EL (cell line): ENCODE measurements at regions not wholly inside any gene's neighbourhood (a gene's known extent, or its start where the extent isn't known, plus 50 kb on each side); places are given as distances from the start of the nearest gene placed in this dataset.

Experiments
- DNase-seq: peaks from one replicate; pipeline ENCODE4 v3.0.0-alpha.2; 2016

DNA sequence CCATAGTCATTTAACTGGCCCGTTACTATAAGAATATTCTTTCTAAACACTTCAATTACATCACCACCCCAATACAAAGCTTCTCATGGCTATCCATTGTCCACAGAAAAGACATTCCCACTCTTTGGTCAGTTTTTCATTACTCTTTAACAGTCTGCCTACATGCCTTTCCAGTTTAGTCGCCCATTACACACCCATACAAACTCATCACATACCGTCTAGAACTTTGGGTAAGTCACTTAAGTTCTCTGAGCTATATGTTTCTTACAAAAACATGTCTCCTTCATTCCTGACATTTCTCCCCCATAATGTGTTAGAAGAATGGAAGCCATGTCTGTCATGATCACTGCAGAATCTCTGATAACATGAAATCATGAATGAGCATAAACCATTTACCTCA is 108.2 kb upstream of the STK17B start:
- peak; percentile 56 for DNase-seq

DNA sequence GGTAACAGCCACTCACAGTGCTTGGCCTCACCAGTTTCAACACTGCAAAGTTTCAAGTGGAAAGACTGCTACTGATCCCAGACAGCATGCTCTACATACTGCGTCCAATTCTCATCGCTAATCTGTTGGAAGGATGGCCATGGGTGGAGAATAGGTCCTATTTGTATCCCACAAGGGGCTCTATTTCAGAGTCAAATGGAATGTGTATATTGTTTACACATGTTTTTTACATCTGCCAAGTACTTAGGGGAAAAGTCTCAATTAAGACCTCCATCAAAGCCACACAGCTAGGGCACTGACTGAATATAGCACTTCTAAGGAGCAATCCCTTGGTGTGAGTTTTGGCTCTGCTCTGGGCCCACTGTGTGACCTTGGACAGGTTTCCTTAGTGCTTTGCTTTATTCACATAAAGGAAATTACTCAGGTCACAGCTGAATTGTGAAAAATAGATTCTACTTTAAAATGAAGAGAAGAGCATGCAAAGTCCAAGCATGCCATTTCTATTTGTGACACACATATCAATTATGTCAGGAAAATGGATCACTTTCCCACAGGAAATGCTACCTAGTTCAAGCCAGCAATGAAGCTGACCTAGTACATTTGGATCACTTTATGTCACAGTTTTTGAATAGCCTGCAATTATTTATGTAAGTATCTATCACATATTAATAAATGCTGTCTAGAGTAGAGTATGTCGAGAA is 112.9 kb upstream of the STK17B start:
- no peak for DNase-seq

DNA sequence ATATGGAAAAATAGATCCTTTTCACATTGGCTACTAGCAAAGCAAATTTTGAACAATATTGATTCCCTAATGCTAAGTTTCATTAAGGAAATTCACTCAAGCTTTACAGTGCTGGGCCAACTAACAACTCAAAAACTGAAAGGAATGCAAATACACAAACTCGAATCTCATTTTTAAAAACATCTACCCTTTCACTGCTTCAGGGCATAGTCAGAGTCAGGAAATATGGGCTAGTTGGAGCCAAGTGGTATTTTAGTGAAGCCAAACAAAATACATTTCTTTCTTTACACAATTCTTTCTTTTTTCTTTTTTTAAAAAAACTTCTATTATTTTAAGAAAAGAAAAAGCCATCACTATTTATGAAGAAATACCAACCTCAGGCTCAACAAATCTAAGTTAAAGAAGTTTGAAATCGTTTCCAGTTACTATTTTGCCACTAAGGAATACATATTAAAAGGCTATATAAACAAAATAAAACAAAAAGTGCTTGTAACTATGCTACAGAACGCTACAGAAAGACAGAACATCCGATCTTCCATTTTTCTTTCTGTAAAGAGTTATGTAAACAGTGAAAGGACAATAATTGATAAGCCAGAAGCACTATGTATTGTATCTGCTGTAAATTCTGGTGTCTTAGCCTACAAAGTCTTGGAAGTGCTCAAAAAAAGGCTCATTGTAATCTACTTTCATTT is 113.6 kb upstream of the STK17B start:
- DNase-seq: peak; percentile 36

DNA sequence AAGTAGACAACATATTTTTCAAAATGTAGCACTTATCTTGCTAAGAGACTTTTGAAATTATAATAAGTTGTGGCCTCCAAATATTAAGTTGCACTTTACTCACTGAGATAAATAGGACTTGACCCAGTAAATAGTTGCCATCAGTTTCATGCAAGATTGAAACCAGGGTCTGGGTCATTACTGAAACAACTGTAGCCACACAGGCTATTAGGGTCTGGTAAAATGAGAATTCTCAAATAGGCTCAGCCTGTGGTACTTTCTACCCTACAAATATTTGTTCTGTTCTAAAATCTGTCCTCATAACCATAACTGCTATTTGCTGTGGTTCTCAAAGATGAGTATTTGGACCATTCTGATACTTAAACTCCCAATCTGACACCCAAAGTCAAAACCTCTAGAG is 115.4 kb upstream of the STK17B start:
- DNase-seq: no peak

DNA sequence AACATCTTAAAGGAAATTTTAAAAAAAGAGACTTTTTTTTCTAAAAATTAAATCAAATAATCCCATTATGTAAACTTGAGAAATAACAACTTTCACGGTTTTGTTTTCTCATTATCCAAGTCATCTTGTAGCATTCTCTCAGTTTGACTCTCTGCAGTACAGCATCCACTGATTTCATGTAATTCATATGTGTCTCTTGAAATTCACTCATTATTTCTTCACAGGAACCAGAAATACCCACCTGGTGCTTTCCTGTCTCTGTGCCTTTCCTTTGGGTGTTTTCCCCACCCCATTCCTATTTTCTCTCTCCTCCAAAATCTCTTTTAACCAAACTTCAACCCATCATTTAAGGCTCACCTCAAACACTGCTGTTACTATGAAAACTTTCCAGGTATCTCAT is 116.1 kb upstream of the STK17B start:
- DNase-seq: no peak

DNA sequence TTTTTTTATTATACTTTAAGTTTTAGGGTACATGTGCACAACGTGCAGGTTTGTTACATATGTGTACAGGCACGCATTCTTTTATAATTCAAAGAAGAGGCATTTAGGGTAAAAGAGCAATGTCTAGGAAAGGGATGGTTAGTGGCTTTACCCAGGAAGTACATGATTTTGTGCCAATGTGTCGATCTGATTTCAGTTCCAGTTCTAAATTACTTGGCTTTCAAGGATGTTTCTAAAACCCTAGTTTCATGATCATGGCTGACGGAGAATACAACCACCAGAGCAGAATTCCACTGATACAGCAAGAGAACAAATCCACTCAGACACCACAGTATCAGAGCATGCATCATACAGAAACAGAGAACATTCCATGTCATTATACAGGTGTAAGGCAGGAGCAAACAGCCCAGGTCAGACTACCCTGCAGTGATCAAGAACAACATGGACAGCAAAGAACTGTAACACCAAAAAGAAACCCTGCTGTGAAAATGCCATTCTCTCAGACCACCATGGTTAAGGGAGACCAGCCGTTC is 116.7 kb upstream of the STK17B start:
- DNase-seq: no peak

DNA sequence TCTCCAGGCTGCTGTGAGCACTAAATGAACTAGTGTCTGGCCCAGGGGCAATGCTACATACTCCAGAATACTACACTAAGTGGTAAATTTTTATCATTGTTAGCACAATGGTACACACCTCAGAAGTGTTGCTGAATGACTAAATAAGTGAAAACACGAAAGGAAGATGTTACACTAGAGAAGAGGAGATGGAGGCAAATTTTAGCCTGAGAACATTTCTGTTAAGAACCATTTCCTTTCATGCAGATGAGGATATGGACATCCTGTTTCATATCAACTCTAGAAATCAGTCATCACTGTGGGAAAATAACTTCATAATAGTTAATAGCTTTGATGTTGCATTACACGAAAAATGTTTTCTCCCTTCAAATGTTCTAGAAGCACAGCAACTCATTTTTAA is 117.6 kb upstream of the STK17B start:
- no peak for DNase-seq

DNA sequence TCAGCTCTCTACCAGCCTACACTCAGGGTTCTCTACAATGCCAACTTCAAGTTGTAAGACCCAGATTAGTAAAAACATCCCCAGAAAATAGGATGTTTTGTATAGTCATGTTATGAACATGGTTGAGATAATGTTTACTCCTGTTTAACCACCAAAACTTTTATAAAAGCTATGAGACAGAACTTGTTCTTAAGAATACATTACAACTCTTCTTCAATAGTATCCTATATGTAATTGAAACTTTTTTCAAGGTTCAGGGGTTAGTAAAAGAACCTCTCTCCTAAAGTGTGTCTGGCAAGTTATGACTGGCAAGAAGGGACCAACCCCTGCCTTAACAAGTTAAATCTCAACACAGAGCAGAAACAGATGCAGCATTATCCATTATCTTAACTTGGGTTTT is 118.8 kb upstream of the STK17B start:
- DNase-seq: no peak

DNA sequence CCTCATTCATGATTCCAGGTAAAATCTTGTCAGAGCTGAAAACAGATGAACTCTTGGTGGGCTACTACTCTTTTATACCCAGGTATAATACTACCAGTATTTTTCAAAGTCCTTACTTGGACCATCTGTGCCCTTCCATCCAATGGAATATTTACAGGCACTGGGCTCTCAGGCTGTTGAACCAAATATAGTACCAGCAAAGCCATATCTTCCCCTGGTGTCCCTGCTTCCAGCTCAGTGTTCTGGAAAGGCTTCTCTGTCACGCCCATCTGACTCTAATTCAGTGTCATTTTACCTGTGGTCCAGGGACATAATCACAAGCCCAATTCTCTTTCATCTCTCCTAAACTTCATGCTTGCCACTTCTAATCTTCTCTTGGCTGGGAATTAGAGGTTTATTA is 119.2 kb upstream of the STK17B start:
- no peak for DNase-seq

DNA sequence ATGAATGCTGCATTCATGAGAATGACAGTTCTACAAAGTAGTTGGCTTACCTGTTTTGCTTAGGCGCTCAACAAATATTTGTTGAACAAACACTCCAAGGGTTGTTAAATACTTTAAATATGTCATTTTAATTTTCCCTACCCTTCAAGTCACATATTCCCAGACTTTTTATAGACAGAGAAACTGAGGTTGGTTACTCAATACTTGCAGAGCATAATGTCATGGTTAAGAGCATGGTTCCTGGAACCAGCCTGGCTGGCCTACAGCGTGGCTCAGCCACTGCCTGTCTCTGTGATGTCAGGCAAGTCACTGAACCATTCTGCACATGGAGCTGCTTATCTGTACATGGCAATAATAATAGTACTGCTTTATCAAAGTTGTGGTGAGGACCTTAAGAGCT is 120.0 kb upstream of the STK17B start:
- no peak for DNase-seq

DNA sequence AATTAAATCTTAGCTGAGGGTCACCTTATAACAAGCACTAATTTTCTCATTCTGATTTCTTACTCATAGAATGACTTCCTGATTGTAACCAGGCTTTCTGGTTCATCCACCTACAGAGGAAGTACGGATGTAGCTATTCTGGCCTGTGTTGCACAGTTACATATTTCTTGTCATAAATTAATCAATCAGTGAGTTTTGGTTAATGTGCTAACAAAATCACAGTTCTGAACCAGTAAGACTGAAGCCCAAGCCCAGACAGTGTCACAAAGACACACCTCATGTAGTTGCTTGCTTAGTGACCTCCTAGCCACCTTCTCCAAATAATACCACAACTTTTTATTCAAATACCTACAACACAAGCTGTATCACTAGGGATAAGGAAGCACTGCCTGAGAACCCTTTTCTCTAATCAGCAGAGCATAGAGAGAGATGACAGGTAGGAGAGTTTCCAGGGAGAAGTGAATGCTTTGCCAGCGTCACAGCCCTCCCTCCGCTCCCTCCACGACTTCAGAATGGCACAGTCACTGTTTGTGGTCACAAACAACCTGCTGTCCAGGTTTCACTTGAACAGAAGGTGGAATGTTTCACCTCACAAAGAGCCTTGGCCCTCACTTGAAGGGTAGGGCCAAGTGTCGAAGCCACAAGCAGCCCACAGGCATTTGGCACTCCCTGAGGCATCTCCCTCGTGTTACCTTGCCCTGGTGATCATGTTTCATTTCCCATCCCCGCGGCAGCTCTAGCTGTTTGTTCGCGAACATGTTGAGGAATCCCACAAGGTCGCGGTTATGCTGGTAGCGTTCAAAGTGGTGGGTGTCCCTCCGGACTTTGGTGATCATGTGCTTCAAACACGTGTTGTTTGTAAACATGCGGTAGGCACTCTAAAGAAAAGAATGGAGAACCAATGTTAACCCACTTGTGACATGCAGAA is 120.8 kb upstream of the STK17B start:
- no peak for DNase-seq

DNA sequence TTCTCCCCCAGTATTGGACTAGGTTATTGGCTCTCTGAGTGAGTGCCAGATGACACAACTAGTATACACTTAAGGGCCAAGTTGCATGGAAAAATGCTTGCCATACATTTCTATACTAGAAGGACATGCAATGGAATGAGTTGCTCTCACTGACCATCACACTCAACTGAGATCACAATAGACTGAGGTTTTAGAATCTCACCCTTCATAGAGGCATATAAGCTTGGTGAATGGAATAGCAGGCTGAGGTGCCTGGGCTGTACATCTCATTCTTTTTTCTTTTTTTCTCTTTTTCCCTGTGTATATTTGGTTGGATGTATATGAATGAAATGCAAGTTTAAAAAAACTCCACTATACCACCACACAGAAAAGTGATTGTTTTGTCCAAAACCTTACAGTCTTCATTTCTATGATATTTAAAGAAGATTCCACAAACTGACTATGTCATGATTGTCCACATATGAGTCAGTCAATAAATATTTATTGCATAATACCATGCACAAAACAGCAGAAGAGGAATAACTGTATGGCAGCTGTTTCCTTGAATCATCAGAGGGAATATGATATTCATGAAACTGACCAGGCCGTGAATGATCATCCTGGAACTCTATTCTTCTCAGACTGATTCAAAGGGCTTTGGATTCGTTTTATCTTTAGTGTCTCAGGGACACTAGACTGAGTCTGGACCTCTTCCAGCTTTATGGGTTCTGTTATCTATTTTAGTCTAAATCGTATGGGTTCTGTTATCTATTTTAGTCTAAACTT is 122.6 kb upstream of the STK17B start:
- DNase-seq: peak; percentile 93

DNA sequence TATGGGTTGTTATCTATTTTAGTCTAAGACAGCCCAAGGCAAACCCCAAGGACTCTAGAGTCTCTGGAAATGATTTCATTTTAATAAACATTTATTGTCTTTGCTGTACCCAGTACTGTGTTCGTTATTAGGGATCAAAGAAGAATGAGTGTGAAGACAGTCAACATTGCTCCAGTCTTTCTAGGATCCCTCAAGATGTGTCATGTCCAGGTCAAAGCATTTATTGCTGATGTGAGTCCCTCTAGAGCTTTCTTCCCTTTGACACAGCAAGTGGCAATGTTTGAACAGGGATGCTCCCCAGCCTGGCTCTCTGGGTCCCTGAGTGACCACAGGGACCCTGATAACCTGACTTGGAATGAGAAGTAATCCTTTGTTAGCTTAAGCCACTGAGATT is 123.1 kb upstream of the STK17B start:
- DNase-seq: no peak

DNA sequence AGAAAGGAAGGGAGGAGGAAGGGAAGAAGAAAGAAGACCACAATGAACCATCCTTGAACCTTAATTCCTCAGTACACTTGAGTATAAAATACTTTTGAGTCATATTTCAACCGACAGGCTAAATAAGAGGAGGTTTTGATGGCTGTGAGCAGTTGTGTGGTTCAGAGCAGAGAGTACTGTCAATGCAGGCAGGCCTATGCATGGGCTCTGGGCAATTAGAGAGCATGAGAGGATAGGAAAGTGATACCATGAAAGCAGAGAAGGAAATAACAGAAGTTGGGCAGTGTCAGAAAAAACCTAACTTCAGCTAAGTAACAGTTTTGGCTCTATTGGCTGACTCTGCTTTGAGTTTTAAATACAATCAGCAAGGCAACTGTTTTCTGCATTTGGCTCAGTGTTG is 123.6 kb upstream of the STK17B start:
- DNase-seq: no peak

DNA sequence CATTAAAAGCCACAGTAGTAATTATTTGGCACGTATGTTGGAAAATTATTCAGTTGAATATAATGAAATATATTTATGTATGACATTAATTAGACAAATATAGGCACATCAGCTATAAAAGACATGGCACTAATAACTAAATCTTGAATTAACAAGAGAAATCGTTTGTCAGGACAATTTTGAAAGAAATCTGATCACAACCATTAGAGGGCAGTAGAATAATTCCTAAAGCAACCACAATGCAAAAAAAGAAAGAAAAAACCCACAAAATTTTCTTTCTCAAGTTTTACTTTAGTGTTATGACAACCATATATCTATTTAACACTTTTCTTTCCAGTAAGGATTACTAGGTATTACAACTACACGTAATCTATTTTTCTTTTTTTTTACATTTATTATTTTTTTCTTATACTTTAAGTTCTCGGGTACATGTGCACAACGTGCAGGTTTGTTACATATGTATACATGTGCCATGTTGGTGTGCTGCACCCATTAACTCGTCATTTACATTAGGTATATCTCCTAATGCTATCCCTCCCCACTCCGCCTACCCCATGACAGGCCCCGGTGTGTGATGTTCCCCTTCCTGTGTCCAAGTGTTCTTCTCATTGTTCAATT is 126.8 kb upstream of the STK17B start:
- DNase-seq: peak; percentile 28

DNA sequence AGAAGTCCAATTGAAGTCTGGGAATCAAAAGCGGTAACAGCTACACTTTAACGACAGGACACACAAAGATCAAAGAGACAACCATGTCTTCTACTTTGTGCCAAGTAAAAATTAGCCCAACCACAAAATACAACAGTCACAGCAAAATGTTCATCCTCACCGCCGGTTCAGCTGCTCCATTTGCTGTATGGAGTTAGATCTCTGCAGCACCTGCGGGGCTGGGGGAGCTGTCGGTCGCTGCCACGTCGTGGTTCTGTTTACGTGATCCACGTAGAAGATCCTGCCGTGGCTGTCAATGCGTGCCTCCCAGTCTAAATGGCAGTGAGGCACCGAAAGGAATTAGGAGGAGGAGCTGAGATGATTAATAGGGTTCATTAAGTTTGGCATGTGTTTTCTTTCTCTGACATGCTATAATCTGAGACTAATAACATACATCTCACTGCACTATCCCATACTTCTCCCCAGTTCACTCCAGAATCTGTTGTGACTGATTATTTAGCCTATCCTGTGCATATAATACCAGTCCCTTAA is 136.5 kb upstream of the STK17B start:
- DNase-seq: no peak

DNA sequence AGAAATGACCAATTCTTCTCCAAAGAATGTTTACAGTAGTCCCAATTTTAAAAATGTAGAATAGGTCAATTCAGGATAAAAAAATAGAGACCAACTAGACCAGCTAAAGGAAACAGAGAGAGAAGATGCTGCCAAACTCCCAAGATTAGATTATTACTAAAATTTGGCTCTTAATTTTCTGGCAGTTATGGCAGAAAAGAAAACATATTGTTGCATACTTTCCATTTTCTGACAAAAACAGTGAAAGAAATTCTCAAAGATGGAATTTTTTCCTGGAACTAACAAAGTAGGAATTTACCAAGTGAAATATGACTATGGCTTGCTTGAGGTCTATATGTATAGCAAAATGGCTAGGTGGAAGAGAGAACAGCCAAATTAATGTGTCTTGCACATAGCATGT is 138.3 kb upstream of the STK17B start:
- no peak for DNase-seq

DNA sequence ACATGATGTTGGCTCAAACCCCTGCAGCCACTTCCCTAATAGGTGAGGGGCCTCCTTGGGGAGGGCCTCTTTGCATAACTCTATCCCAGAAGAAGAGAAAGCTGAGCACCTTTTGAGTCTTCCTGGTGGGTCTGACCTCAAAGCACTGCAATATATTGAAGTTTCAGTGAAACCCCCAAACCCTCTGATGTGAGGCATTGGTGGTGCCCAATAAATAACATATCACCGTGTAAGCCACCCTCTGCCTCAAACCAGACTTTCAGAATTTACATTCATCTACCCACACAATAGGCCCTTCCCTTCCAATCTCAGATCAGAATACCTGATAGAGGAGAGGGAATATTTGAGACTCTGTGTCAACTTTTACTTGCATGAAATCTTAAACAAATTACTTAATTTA is 142.8 kb upstream of the STK17B start:
- no peak for DNase-seq

DNA sequence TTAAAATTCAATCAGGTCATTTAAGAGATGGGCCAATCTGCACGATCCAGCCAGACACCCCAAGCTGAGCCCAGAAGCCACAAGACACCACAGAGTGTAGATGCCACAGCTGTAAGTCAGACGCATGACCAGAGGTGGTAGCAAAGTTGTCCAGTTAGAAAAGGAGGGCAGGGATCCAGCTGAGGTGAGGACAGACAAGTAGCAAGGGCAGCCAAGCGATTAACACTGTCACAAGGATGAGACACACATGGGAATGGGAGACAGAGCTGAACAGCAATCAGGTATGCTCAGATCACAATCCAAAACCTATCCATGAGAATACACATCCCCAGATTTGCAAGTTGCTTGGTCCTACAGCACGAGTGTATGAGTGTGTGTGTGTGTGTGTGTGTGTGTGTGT is 143.4 kb upstream of the STK17B start:
- DNase-seq: peak; percentile 59

DNA sequence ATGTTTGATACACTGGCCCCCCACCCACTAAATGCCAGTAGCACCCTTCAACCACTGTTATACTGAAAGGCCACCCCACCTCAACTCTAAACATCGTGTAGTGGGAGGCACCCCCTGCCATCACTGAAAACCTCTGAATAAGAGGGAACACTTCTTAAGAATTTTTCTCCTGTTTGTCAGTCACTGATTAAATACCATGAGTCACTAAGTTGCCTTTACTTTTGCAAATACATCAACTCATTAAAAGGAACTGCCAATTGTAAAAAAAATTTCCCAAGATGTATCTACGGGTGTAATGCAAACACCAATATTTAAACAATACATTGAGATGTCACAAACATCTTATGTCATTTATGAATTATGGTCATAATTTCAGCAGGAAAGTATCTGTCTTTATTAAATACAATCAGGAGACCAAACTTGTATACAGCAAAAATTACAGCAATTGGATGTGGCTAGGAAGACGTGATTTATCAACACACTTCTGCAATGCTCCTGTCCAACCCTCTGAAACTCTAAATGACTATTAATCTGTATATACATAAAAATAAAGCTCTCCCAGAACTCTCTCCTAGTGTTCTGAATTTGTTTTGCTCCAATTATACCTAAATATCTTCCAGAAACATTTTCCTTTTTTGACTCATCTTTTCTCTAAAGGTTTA is 144.1 kb upstream of the STK17B start:
- DNase-seq: peak; percentile 73

DNA sequence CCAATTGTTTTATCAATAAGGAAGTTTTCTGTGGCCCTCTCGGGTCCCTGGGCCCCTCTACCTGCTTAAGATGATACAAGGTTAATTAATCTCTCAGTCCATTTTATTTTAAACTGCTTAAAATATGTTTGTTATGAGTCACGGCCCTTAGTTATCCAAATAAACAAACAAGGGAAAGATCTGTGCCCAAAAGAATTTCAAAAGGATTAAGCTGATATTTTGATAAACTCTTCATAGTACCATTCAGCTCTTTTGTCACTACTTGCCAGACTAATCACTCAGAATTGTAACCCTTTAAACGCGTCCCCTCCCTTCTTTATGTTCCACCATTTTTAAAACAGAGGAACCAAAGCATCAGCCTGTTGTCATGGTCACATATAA is 144.7 kb upstream of the STK17B start:
- peak; percentile 59 for DNase-seq
